GM18519 (cell line): ENCODE measurements at regions not wholly inside any gene's neighbourhood (a gene's known extent, or its start where the extent isn't known, plus 50 kb on each side); places are given as distances from the start of the nearest gene placed in this dataset.
"Not testable (repeated sequence)": the region's sequence is repeated elsewhere in the genome, so short reads cannot be mapped to it uniquely, and the experiment has no call there.

ENCODE experiments used
- ATAC-seq: cut with Tn5 transposase; IDR thresholded peaks from one replicate; pipeline ENCODE4 v1.9.1; 2021; ENCODE audit warnings: mild to moderate bottlenecking, moderate library complexity; ENCODE audit not compliant: unreplicated experiment, low FRiP score

GRCh38 chr9:115517335-115518075 lies 399.5 kb upstream of the TNC start:
- ATAC-seq, result no peak

GRCh38 chr9:115520646-115521045 lies 402.7 kb upstream of the TNC start:
- ATAC-seq, result no peak

DNA sequence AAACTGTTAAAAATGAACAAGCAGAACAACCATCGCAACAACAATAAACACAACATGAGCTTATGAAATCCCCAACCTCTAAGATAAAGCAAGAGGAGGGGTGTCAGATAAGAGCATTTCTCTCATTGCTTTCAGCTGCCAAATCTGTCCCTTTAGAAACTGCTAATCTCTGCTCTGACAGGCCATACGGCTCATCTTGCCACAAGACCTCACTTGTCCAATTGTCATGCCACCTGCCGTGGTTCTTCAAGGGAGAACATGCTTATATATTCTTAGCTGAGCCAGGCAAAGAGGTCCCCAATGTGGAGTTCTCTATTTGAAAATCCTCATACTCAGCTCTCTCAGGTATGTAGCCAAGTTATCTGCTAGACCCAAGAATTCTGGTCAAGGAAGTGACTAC lies 405.0 kb upstream of the TNC start:
- ATAC-seq, result no peak

GRCh38 chr9:115524453-115525059 lies 406.6 kb upstream of the TNC start:
- no peak for ATAC-seq

DNA sequence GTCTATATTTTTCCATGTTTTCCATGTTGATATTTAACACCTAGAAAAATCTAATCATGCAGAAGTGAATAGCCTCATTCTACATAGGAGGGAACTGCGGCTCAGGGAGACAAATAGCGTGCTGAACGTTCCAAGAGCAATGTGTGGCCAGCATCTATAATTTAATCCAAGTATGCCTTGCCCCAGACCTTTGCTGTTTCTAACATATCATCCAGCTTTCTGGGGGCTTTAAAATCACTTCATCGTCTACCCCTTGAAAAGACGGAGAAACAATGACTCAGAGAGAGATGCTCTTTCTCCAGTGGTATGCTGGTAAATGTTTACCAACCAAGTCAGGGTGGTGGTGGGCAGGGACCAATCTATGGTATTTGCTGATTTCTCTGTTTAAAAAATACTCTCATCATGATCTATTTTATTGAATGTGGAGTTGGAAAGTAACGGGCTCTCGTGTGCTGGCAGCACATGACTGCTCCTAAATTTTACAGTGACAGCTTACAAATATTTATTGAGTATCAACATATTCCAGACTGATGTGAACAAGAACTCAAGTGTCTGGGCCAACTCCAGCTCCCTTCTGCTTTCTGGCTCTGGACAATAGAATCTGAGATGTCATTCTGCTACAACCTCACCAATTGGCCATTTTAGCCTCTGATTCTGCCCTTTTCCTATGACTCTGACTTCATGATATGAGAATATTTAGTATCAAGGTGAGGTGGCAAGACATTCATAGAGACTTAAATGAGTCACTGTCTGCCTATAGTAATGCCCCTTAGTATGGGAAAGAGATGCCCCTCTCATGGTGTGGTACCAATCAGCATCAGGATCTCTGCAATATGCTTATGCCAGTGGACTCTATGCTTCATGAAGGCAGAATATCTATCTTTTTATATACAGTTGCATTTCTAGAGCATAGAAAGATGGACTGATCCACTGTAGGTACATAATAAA lies 407.4 kb upstream of the TNC start:
- no peak for ATAC-seq

GRCh38 chr9:115531410-115532125 lies 413.6 kb upstream of the TNC start:
- ATAC-seq, result no peak

- ATAC-seq, result no peak
These were observed 415.6 kb upstream of the TNC start for GRCh38 chr9:115533511-115533910.

DNA sequence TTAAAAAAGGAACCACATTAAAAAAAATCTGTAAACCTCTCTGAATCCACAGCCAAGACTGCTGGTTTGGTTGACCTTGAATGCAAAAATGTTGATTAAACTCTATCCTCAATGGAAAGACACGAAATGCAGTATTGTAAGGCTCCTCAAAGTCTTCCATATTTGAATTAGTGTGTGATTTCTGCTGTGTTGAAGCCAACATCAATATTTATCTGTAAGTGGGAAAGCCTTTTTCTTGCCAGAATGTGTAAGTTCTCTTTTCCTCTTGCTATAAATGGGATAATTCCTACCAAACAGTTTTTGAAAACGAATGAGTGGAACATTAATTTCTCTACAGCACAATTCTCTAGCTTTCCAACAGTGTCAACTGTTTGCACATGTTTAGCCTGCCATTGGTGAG lies 422.1 kb upstream of the TNC start:
- ATAC-seq, result no peak

GRCh38 chr9:115543511-115543910 lies 425.6 kb upstream of the TNC start:
- ATAC-seq, result no peak

- no peak for ATAC-seq
These were observed 430.8 kb upstream of the TNC start for GRCh38 chr9:115548609-115549260.

DNA sequence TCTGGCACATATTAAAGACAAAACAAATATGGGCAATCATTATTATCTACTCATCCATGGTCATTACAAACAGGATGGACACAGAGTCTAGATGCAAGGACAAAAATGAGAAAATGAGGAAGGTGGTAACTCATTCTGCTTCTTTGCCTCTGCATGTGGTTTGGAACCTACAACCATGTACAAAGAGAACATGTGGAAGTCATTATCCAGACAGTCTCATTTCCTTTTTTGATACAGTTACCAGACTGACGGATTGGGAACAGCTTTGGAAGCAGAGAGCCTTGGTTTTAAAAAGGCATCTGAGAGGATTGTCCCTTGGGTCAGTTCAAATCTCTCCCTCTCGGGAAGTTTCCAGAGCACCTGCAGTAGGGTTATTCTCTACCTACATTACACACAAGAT lies 433.4 kb upstream of the TNC start:
- ATAC-seq, result no peak

DNA sequence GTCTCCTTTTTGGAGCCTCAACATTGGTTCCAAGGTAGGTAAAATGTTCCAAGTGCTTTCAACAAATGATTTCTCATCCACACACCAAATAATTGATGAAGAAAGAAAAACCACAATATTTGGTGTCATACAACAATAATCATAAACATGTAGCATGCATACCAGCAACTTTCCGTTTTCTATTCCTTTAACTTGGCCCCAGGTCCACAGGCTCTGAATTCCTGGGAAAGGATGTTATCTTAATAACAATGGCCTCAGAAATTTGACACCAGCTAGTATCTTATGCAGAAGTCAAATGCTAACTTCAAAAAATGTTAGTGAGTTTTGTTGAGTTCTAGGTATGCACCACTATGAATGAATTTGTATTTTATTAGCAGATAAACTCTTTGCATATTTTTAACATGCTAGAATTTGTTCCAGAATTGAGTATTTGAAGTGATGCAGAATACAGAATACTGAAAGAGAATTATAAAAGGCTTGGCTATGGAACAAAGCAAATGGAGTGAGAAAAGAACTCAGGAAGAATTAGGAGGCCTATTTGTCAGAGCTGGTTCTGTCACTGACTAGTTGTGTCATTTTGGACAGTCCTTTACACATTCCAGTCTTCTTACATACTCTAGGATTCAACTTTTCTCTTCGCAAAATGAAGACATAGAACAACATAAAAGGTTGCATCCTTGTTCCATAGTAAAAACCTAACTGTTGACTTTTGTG lies 435.3 kb upstream of the TNC start:
- no peak for ATAC-seq

GRCh38 chr9:115556432-115556831 lies 438.5 kb upstream of the TNC start:
- ATAC-seq, result no peak

GRCh38 chr9:115575147-115575546 lies 457.2 kb upstream of the TNC start:
- no peak for ATAC-seq

DNA sequence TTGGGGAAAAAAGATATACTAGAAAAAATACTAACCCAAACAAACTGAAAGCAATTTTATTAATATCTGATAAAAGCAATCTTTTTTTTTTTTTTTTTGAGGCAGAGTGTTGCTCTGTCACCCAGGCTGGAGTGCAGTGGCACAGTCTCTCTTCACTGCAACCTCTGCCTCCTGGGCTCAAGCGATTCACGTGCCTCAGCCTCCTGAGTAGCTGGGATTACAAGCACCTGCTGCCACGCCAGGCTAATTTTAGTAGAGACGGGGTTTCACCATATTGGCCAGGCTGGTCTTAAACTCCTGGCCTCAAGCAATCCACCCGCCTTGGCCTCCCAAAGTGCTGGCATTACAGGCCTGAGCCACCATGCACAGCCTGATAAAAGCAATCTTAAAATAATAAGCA lies 467.5 kb upstream of the TNC start:
- ATAC-seq, result not testable (repeated sequence)

DNA sequence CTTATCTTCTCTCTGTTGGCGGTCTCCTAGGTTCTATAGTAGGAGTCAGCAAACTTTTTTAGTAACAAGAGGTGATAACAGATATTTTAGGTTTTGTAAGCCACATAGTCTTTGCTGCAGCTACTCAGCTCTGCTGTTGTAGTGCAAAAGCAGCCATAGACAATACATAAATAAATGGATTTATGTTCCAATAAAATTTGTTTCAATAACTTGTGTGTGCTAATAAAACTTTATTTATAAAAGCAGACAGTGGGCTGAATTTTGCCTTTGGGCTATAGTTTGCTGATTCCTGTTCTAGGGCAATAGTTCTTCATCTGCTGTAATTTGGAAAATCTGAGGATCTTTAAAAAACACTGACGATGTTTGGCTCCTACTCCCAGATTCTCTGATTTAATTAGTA lies 469.4 kb upstream of the TNC start:
- ATAC-seq, result no peak

DNA sequence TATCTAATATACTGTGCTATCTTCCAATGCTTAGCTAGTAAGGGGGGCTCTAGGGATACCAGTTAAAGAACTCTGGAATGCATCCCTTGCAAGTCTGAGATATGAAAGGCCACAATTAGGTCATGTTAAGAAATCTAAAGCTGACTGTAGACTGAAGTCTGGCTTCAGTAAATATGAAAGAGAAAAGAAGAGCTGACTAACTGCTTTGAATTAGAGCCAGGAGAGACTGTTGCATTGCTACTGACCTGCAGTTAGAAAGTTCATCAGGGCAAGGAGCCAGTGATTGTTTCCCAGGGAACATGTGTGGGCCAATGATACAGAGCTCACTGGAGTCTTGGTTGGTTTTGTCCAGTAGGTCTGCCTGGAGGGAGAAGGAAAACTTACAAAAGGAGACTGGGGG lies 472.1 kb upstream of the TNC start:
- no peak for ATAC-seq

DNA sequence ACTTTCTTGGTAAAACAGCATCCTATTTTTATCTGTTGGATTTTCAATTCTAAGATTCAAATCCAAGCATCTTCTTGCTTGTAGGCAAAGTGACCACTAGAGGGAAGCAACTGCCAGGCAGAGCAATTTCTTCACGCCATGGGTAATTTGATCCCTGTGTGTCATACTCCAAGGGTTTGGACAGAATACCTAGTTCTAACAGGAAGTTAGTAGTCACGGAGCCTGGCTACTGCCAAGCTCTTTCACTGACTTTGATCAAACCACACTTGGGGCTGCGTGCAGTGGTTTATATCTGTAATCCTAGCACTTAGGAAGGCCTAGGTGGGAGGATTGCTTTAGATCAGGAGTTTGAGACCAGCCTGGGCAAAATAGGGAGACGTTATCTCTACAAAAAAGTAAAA lies 473.6 kb upstream of the TNC start:
- ATAC-seq, result no peak

GRCh38 chr9:115593587-115594091 lies 475.7 kb upstream of the TNC start:
- ATAC-seq, result peak; percentile 49
